ENCODE measurements at regions not wholly inside any gene's neighbourhood (a gene's known extent, or its start where the extent isn't known, plus 50 kb on each side); places are given as distances from the start of the nearest gene placed in this dataset.
"Not testable (repeated sequence)": the region's sequence is repeated elsewhere in the genome, so short reads cannot be mapped to it uniquely, and the experiment has no call there.

DNA sequence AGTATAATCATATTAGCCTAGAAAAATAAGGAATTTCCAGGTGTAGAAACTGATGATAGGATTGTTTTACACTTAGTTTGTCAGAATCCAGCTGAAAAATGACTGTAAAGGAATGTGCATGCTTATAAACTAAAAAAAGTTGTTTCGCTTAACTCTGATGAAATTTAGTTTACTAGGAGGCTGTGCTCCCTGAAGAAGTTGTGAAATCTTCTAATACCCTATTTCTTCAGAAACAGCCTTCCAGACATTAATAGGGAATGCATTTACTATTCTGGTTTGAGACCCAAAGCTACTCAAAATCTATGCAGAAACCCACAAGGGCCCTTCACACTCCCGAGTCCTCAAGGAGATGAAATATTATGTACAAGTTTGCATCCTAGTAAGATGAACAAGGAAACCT, 105.5 kb upstream of the SSTR4 start:
- no peak for FAIRE-seq
- DNase-seq (ENCODE audit: extremely low spot score, insufficient read length, low read depth), result no peak

DNA sequence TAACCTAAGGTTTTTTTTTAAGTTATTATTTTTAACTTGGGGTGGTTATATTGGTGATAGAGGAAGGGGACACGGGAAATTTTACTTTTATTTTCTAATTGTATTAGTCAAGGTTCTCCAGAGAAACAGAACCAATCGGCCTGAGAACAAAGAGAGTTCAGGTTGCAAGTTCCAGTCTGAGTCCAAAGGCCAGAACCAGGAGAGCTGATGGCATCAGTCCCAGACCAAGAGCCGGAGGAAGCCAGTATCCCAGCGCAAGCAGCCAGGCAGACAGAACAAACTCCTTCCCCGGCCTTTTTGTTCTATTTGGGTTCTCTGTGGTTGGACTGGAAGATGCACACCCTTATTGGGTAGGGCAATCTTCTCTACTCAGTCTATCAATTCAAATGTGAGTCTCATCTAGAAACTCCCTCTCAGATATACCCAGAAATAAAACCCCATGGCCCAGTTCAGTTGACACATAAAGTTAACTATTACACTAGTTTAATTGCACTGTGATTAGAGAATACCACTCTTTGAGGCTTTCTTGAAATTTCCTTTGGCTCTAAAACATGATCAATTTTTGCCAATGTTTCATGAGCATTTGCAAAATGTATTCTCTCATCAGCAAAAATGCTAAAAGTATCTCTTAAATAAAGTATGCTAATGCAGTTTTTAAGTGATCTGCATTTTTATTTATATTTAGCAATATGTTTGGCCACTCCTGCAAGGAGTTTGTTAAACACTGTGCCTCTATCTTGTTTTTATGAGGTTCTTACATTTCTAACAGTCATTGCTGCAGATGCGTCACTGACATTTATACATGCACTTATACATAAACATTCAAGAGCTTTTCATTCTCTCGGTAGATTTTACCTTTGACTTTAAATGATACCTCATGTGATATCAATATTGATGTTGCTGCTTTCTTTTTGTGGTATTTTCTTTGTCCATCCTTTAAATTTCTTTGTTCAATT, 103.2 kb upstream of the SSTR4 start:
- FAIRE-seq (no peak), DNase-seq (ENCODE audit: extremely low spot score, insufficient read length, low read depth) (no peak)

DNA sequence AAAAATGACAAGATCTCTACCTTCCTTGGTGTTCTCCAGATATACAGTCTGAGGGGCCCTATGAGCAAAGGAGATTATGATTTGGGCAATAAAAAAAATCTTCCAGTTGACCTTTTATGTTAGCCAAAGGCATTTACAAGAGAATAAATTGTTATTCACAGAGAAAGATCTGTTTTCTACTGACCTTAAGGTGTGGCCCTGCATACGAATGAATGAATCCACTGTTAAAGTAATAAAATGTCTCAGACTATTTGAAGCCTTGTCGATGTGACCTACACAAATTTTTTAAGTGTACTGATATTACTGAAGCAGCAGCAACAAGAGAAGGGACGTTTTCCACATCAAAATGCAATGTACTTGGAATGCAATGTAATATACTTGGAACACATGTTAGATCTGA, 95.9 kb upstream of the SSTR4 start:
- DNase-seq (ENCODE audit: extremely low spot score, insufficient read length, low read depth), result no peak
- FAIRE-seq, result no peak

DNA sequence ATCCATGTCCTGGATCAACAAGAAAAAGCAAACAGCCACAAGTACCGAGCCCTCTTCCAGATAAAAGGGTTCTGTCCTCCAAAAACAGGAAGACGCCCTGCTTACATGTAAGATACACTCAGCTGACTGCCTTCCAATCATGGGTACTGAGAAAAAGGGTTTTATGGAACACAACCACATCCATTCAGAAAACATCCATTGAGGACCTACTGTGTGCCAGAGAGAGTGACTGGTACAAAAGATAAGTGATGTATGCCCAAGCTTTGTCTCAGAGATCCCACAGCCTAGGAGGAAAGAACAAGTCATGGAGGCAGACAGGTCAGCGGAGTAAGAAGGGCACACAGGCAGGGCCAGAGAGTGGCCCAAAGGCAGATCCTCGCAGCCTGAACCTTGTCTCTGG, 94.8 kb upstream of the SSTR4 start:
- DNase-seq (ENCODE audit: extremely low spot score, insufficient read length, low read depth) (no peak), FAIRE-seq (no peak)

DNA sequence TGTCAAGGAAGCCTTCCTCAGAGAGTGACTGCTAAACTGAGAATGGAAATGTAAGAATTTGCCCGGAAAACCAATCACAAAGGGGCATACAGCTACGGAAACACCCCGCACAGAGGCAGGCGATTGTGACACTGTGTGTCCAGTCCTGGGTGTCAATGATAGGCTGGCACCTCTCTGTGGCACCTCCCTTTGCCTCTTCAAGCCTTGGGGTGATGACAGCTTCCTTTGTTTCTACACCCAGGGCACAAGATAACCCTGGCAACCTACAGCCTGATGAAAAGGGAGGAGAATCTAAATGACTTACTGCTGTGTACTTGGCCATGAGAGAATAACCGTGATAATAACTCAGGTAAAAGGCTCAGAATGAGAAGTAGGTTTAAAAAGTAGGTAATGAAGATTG, 93.6 kb upstream of the SSTR4 start:
- FAIRE-seq, result no peak
- DNase-seq (ENCODE audit: extremely low spot score, insufficient read length, low read depth), result no peak

DNA sequence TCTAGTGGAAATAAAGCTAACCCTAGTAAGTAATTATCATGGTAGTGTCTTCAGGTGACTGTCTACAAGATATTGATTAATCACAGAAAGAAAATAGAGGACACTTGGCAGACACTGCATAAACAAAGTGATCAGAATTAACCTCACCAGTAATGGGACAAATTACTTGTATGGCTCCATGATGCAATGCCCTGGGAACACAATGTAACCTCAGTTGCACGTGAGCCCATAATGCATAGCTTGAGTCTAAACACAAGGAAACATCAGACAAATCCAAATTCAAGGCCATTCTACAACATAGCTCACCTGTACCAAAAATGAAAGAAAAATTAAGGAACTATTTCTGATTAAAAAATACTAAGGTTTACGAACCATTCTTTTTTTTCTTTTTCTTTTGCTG, 92.4 kb upstream of the SSTR4 start:
- no peak for FAIRE-seq
- DNase-seq (ENCODE audit: extremely low spot score, insufficient read length, low read depth), result no peak

DNA sequence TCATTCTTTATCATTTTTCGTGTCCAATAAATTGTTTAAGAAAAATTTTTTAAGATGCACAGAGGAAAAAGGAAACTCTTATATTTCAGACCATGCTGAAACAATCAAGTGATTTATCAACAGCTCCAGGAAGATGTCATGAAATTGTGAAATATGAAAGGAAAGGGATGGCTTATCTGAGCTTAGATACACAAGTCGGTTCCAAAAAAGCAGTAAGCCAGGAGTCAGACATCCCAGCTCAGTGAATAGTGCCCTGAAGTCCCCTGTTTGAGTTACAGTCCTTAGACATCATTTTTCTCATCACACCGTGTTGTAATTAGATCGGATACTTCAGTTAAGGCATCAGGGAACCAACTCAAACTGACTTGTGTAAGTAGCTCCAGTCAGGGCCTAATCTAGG, 91.0 kb upstream of the SSTR4 start:
- DNase-seq (ENCODE audit: extremely low spot score, insufficient read length, low read depth), result no peak
- no peak for FAIRE-seq

DNA sequence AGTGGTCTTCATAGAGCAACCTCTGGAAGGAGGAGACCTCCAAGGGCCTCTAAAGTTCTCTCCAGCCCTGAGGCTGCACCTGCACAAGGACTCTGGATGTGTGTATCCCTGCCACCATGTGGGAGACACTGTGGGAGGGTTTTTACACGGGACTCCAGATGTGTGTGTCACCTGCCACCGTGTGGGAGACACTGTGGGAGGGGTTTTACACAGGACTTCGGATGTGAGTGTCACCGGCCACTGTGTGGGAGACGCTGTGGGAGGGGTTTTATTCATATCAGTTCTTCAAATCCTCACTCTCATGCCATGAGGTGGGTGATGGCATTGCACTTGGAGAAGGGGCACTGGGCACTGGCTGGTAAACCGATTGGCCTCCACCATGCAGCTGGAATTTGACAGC, 90.2 kb upstream of the SSTR4 start:
- FAIRE-seq, result no peak
- DNase-seq (ENCODE audit: extremely low spot score, insufficient read length, low read depth), result no peak

DNA sequence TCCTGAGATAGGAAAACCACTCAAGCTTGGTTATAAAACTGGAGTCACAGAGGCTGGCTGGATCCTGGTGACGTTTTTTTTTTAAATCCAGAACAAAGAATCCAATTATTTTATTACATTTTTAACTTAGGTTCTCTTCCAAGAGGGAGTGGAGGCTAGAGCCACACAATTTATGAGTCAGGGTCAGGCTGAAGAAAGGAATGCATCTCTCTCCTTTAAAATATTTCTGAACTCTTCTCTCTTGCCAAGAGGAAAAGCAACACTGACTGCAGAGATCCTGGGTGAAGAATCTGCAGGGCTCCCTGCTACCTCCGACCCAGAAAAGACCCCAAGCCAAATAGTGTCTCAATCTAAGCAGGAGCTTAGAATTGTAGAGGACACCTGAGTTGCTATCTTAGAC, 88.5 kb upstream of the SSTR4 start:
- FAIRE-seq (no peak), DNase-seq (ENCODE audit: extremely low spot score, insufficient read length, low read depth) (no peak)

DNA sequence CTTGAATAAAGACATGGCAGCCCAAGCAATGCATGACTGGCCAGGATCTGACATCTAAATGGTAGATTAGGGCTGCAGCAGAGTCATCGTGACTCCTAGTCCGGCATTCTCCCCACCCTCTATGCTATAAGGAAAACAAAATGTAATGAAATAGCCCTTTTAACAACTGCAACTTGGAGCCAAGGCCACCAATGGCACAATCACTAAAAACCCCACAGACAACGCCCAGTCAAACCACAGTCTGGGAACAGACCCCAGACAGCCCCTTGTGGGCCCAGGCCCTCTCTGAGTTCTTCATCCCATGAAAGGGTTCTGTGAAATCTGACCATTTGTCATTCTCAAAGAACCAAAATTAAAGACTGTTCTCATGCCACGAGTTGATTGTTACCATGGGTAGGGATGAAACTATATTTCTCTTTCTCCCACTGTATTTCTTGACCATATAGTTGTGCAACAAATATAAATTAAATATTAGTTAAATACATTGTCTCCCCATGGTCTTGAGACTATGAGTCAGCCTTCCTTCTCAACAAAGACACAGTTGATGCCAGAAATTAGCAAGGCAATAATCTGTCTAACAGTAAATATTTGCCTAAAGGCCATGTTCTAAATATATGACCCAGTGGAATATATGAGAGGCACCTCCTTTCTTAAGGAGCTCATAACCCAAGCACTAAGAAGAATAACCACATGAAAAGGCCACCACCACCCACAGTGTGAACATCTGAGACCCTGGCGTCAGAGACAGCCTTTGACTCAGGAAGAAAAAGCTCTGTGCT, 85.6 kb upstream of the SSTR4 start:
- no peak for DNase-seq (ENCODE audit: extremely low spot score, insufficient read length, low read depth)
- FAIRE-seq, result no peak

DNA sequence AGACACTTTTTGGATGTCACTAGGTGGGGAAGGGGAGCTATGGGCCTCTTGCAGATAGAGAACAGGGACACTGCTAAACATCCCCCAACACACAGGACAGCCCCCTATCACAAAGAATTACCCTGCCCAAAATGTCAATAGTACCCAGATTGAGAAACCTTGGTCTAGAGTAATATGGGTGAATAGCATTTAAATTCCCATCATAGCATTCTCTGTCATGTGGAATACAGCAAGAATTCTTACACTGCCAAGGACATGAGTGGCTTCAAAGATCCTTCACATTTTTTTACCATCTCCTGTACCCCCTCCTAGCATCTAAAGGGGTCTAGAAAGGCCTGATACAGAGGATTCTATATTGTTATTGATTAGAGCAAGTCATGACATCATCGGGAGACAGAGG, 83.1 kb upstream of the SSTR4 start:
- DNase-seq (ENCODE audit: extremely low spot score, insufficient read length, low read depth), result no peak
- no peak for FAIRE-seq

DNA sequence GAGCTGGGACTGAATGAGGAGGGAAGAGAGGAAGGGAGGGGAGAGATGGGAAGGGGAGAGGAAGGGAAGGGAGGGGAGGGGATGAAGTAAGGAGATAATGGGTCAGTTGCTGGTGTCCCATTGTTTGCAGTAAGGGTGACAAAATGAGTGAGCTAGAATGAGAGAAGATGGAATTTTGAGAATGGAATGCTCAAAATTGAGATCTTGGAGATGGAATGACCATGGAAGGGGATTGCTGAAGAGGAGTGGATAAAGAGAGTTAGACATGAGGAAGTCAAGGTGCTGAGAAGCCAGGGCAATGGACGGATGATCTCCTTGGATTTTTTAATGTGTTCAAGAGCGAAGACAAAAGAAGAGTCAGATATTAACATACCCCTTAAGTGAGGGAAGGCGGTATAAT, 80.5 kb upstream of the SSTR4 start:
- FAIRE-seq, result no peak
- no peak for DNase-seq (ENCODE audit: extremely low spot score, insufficient read length, low read depth)

DNA sequence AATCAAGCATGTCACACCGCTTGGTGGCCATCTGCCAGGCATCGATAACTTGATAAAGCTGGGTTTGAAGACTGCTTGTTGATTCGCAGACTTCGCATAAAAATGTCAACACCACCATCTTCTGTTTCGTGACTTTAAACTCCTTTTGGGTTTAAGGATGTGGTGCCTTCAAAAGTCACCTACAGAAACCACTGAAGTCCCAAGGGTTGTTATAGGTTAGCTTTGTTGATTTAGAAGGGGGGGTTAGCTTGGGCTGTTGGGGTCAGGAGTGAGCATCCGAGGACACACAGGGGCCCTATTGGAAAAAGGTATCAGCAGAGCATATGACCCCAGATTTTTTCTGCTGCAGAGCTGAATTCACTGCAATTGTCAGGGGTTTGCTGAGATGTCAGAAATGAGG, 76.7 kb upstream of the SSTR4 start:
- FAIRE-seq (no peak), DNase-seq (ENCODE audit: extremely low spot score, insufficient read length, low read depth) (no peak)

DNA sequence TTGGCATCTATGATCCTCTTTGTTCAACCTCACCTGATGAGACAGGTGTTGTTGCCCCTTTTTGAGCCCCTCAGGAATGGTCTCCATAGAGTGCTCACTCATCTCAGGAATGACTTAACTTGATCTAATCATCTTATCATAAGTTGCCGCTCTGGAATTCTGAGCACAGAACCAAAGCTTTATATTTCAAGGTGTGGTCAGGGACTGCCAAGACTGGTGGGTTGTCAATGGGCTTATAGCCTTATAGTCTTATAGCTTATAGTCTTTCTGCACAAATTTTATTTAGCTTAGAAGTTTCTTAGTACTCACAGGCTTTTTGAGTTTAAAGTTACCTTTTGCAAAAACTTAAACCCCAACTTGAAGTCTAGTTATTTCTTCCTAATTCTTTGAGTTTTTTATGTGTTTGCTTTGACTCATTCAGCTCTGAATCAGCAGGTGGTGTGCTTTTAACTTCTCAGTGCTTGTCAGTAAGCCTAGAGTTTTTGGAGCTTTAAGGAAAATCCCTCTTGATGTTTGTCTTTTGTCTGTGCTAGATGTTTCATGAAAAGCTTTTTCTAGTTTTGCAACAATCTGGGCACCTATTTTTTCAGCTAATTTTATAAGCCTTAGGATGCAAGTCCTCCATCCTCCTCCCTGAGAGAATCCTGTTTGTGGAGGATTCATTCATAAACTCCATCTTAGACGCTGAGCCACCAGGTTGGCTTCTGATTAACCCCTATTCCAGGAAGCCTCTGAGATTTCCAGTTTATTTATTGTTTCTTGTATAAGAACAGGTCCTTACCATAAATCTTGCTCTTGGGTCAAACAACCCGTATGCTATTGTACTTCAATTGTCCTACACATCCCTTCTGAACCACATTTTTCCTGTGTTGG, 72.3 kb upstream of the SSTR4 start:
- DNase-seq (ENCODE audit: extremely low spot score, insufficient read length, low read depth) (no peak), FAIRE-seq (no peak)

DNA sequence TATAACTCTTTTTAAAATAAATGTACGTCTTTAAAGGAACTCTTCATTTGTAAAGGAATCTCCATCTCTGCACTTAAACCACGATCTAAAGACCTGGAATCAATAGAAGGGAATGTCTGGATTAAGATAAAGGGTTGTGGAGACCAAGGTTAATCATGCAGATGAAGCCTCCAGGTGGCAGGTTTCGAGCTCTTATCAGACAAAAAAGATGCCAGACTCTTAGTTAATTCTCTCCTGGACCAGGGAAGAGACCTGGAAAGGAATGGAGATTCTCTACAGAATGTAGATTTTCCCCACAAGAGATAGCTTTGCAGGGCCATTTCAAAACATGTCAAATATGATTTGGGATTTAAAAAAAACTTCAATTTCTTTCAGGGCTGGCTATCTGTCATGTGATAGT, 71.5 kb upstream of the SSTR4 start:
- DNase-seq (ENCODE audit: extremely low spot score, insufficient read length, low read depth) (no peak), FAIRE-seq (no peak)

DNA sequence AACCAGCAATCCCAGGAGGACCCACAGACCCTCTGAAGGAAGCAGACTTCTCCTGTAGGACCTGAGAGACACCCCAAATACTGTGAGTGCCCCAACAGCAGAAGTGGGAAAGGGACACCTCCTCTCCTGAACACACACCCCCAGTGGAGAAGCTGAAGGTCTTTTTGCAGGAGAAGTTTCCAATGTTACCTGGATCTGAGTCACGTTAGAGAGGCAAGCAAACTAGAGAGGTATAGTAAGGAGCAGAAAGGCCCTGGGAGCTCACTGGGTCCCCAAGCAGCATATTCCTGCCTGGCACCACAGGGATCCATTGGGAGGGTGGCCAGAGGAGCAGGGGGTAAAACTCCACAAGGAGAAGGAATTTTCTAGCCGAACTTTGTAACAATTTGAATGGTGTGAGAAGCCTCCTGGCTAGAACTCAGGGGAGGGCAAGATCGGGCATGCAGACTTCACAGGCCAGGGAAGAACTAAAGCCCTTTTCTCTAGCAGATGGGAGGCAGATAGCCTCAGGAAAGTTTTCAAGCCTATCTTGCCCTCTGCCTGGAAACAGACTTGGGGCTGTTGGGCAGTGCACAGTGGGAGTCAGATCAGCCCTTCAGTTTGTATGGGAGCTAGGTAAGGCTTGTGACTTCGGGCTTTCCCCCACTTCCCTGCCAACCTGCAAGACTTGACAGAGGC, 68.2 kb upstream of the SSTR4 start:
- FAIRE-seq (no peak), DNase-seq (ENCODE audit: extremely low spot score, insufficient read length, low read depth) (no peak)

DNA sequence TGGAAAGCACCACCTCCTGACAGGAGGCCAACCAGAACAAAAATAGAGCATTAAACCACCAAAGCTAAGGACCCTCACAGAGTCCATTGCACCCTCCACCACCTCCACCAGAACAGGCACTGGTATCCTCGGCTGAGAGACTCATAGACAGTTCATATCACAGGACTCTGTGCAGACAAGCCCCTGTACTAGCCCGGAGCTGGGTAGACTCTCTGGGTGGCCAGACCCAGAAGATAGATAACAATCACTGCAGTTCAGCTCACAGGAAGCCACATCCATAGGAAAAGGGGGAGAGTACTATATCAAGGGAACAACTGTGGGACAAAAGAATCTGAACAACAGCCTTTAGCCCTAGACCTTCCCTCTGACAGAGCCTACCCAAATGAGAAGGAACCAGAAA, 67.4 kb upstream of the SSTR4 start:
- FAIRE-seq, result not testable (repeated sequence)

DNA sequence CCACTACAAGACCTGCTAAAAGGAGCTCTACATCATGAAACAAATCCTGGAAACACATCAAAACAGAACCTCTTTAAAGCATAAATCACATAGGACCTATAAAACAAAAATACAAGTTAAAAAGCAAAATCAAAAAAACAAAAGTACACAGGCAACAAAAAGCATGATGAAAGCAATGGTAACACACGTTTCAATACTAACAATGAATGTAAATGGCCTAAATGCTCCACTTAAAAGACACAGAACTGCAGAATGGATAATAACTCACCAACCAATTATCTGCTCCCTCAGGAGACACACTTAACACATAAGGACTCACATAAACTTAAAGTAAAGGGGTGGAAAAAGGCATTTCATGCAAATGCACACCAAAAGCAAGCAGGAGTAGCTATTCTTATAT, 66.1 kb upstream of the SSTR4 start:
- FAIRE-seq; DNase-seq (ENCODE audit: extremely low spot score, insufficient read length, low read depth): not testable (repeated sequence)

More for the DNA sequence above, 67.4 kb upstream of the SSTR4 start:
- not testable (repeated sequence) for DNase-seq (ENCODE audit: extremely low spot score, insufficient read length, low read depth)

DNA sequence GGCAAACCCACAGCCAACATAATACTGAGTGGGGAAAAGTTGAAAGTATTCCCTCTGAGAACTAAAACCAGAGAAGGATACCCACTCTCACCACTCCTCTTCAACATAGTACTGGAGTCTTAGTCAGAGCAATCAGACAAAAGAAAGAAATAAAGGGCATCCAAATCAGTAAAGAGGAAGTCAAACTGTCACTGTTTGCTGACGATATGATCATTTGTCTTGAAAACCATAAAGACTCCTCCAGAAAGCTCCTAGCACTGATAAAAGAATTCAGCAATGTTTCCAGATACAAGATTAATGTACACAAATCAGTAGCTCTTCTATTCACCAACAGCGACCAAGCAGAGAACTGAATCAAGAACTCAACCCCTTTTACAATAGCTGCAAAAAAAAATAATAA, 64.0 kb upstream of the SSTR4 start:
- FAIRE-seq; DNase-seq (ENCODE audit: extremely low spot score, insufficient read length, low read depth): not testable (repeated sequence)

DNA sequence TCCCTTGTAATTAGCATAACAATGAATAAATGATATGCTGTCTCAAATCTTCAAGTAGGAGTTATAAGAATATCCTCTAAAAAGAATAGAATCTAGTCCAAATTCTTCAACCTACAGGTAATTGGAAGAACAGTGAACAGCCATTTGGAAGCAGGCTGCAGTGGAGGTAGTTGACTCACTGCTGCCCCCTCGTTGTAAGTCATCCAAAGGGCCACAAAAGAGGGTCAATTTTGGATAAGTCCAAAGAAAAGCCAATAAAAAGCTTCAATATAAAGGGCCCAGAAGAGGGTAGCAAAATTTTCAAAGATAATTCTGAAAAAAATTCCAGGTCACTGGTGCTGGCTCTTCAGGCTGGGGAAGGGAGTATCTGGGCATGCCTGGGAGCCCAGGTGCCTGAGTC, 60.8 kb upstream of the SSTR4 start:
- FAIRE-seq (no peak), DNase-seq (ENCODE audit: extremely low spot score, insufficient read length, low read depth) (no peak)

Data from GM18507 (cell line).